ENCODE measurements at regions not wholly inside any gene's neighbourhood (a gene's known extent, or its start where the extent isn't known, plus 50 kb on each side); places are given as distances from the start of the nearest gene placed in this dataset.

- no peaks in the 10 kb centered on the region for H3K36me3 Mint-ChIP-seq (ENCODE audit: unreplicated experiment)
- H3K27me3 Mint-ChIP-seq (ENCODE audit: unreplicated experiment): no peaks in the 10 kb centered on the region
- H3K27ac Mint-ChIP-seq (ENCODE audit: unreplicated experiment): no peak overlapping the region
- no peaks in the 10 kb centered on the region for H3K4me1 Mint-ChIP-seq (ENCODE audit: low read depth, unreplicated experiment)
- H3K4me3 Mint-ChIP-seq (ENCODE audit: unreplicated experiment): no peak overlapping the region
- DNase-seq: no peak
- H3K9me3 Mint-ChIP-seq (ENCODE audit: unreplicated experiment): peaks cover 4% of the 10 kb centered on the region
- no peak for TF ChIP-seq CTCF (IDR thresholded peaks at IDR 0.05; ENCODE audit: partially characterized antibody, unreplicated experiment)
These were observed 180.5 kb downstream of the TENT5A start for GRCh38 chr6:81572020-81572419.

- no peak for TF ChIP-seq CTCF (IDR thresholded peaks at IDR 0.05; ENCODE audit: partially characterized antibody, unreplicated experiment)
- H3K36me3 Mint-ChIP-seq (ENCODE audit: unreplicated experiment): no peaks in the 10 kb centered on the region
- no peaks in the 10 kb centered on the region for H3K27me3 Mint-ChIP-seq (ENCODE audit: unreplicated experiment)
- no peak overlapping the region for H3K4me3 Mint-ChIP-seq (ENCODE audit: unreplicated experiment)
- H3K9me3 Mint-ChIP-seq (ENCODE audit: unreplicated experiment): peaks cover 4% of the 10 kb centered on the region
- H3K4me1 Mint-ChIP-seq (ENCODE audit: low read depth, unreplicated experiment): no peaks in the 10 kb centered on the region
- no peak overlapping the region for H3K27ac Mint-ChIP-seq (ENCODE audit: unreplicated experiment)
- no peak for DNase-seq
These were observed 181.8 kb downstream of the TENT5A start for GRCh38 chr6:81570681-81571080.

GRCh38 chr6:81568973-81569372 is 183.5 kb downstream of the TENT5A start:
- H3K4me3 Mint-ChIP-seq (ENCODE audit: unreplicated experiment): no peak overlapping the region
- H3K36me3 Mint-ChIP-seq (ENCODE audit: unreplicated experiment): no peaks in the 10 kb centered on the region
- no peak for TF ChIP-seq CTCF (IDR thresholded peaks at IDR 0.05; ENCODE audit: partially characterized antibody, unreplicated experiment)
- peaks cover 4% of the 10 kb centered on the region for H3K9me3 Mint-ChIP-seq (ENCODE audit: unreplicated experiment)
- no peak for DNase-seq
- H3K4me1 Mint-ChIP-seq (ENCODE audit: low read depth, unreplicated experiment): no peaks in the 10 kb centered on the region
- H3K27me3 Mint-ChIP-seq (ENCODE audit: unreplicated experiment): no peaks in the 10 kb centered on the region
- H3K27ac Mint-ChIP-seq (ENCODE audit: unreplicated experiment): no peak overlapping the region

- H3K4me3 Mint-ChIP-seq (ENCODE audit: unreplicated experiment): no peak overlapping the region
- TF ChIP-seq CTCF (IDR thresholded peaks at IDR 0.05; ENCODE audit: partially characterized antibody, unreplicated experiment): no peak
- H3K27me3 Mint-ChIP-seq (ENCODE audit: unreplicated experiment): no peaks in the 10 kb centered on the region
- no peaks in the 10 kb centered on the region for H3K4me1 Mint-ChIP-seq (ENCODE audit: low read depth, unreplicated experiment)
- H3K36me3 Mint-ChIP-seq (ENCODE audit: unreplicated experiment): no peaks in the 10 kb centered on the region
- H3K27ac Mint-ChIP-seq (ENCODE audit: unreplicated experiment): no peak overlapping the region
- no peak for DNase-seq
- no peaks in the 10 kb centered on the region for H3K9me3 Mint-ChIP-seq (ENCODE audit: unreplicated experiment)
These were observed 187.4 kb downstream of the TENT5A start for GRCh38 chr6:81565071-81565470.

- DNase-seq: no peak
- no peak overlapping the region for H3K4me3 Mint-ChIP-seq (ENCODE audit: unreplicated experiment)
- no peak overlapping the region for H3K27ac Mint-ChIP-seq (ENCODE audit: unreplicated experiment)
- H3K4me1 Mint-ChIP-seq (ENCODE audit: low read depth, unreplicated experiment): no peaks in the 10 kb centered on the region
- no peaks in the 10 kb centered on the region for H3K9me3 Mint-ChIP-seq (ENCODE audit: unreplicated experiment)
- H3K27me3 Mint-ChIP-seq (ENCODE audit: unreplicated experiment): no peaks in the 10 kb centered on the region
- no peak for TF ChIP-seq CTCF (IDR thresholded peaks at IDR 0.05; ENCODE audit: partially characterized antibody, unreplicated experiment)
- H3K36me3 Mint-ChIP-seq (ENCODE audit: unreplicated experiment): no peaks in the 10 kb centered on the region
These were observed 187.9 kb downstream of the TENT5A start for GRCh38 chr6:81564470-81565068.

Data from glutamatergic neuron (in vitro differentiated cells).